ENCODE measurements at regions not wholly inside any gene's neighbourhood (a gene's known extent, or its start where the extent isn't known, plus 50 kb on each side); places are given as distances from the start of the nearest gene placed in this dataset.

- H3K9me3 ChIP-seq (ENCODE audit: control insufficient read depth in 4 of 4, low read length in 3 of 4) = no peaks in the 10 kb centered on the region
- H3K4me1 ChIP-seq (ENCODE audit: control insufficient read depth in 4 of 4, insufficient read depth in 4 of 4, low read length in 3 of 4) = no peaks in the 10 kb centered on the region
- TF ChIP-seq ZBTB33 (IDR thresholded peaks at IDR 0.05) (no peak), REST (IDR thresholded peaks at IDR 0.05) (no peak), SP1 (IDR thresholded peaks at IDR 0.05) (no peak), MAX (IDR thresholded peaks at IDR 0.05) (no peak)
- H3K27me3 ChIP-seq (ENCODE audit: control insufficient read depth in 4 of 4, insufficient read depth in 4 of 4, low read length in 3 of 4) = no peaks in the 10 kb centered on the region
- H3K4me3 ChIP-seq (ENCODE audit: low read depth in 1 of 3, low read length in 3 of 3) = no peak overlapping the region
- H3K27ac ChIP-seq (ENCODE audit: low read depth in 1 of 2, low read length in 2 of 2) = no peak overlapping the region
- no peak for DNase-seq (ENCODE audit: low spot score)
- 87% methylated on average over 16 of the region's 16 CpGs for WGBS
- no peak overlapping the region for H3K9ac ChIP-seq (ENCODE audit: low read depth in 1 of 2, low read length in 2 of 2)
- H3K36me3 ChIP-seq (ENCODE audit: control insufficient read depth in 4 of 4, insufficient read depth in 3 of 4, low read depth in 1 of 4, low read length in 3 of 4) = no peaks in the 10 kb centered on the region
Observed at GRCh38 chr7:69438584-69439412, 159.5 kb upstream of the AUTS2 start.

DNA sequence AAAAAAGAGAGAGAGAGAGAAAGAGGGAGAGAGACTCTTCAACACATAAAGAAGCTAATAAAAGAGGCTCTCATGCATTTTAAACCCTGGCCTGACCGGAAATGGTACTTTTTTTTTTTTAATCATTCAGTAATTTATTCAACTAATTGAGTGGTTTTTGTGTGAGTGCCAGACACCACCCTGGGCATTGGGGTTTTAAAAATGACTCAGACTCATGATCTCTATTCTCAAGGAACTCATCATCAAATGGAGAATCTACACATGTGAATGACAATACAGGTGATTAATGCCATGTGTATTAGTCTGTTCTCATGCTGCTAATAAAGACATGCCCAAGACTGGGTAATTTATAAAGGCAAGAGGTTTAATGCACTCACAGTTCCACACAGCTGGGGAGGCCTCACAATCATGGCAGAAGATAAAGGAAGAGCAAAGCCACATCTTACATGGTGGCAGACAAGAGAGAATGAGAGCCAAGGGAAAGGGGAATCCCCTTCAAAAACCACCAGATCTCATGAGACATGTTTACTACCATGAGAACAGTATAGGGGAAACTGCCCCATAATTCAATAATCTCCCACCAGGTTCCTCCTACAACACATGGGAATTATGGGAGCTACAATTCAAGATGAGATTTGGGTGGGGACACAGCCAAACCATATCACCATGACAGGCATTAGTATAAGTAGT lies 158.5 kb upstream of the AUTS2 start:
- no peak overlapping the region for H3K27ac ChIP-seq (ENCODE audit: low read depth in 1 of 2, low read length in 2 of 2)
- H3K36me3 ChIP-seq (ENCODE audit: control insufficient read depth in 4 of 4, insufficient read depth in 3 of 4, low read depth in 1 of 4, low read length in 3 of 4) = no peaks in the 10 kb centered on the region
- WGBS = 93% methylated on average over 1 of the region's 1 CpG
- H3K4me3 ChIP-seq (ENCODE audit: low read depth in 1 of 3, low read length in 3 of 3) = no peak overlapping the region
- DNase-seq (ENCODE audit: low spot score) = no peak
- H3K4me1 ChIP-seq (ENCODE audit: control insufficient read depth in 4 of 4, insufficient read depth in 4 of 4, low read length in 3 of 4) = no peaks in the 10 kb centered on the region
- TF ChIP-seq FOXA2 (IDR thresholded peaks at IDR 0.05) = no peak
- no peak for TF ChIP-seq MAX (IDR thresholded peaks at IDR 0.05)
- TF ChIP-seq GABPA (IDR thresholded peaks at IDR 0.05 in 1 of 2, conservative IDR thresholded peaks at IDR 0.05 in 1 of 2) = no peak
- no peak for TF ChIP-seq HNF4A (conservative IDR thresholded peaks at IDR 0.05)
- TF ChIP-seq JUND (IDR thresholded peaks at IDR 0.05) = no peak
- no peak for TF ChIP-seq TAF1 (conservative IDR thresholded peaks at IDR 0.05)
- no peak for TF ChIP-seq HNF4G (IDR thresholded peaks at IDR 0.05)
- TF ChIP-seq REST (IDR thresholded peaks at IDR 0.05) = no peak
- TF ChIP-seq NR2F2 (IDR thresholded peaks at IDR 0.05) = no peak
- TF ChIP-seq ZBTB33 (IDR thresholded peaks at IDR 0.05) = no peak
- TF ChIP-seq RXRA (IDR thresholded peaks at IDR 0.05) = no peak
- no peak for TF ChIP-seq RAD21 (IDR thresholded peaks at IDR 0.05)
- TF ChIP-seq YY1 (IDR thresholded peaks at IDR 0.05) = no peak
- no peak for TF ChIP-seq EGR1 (IDR thresholded peaks at IDR 0.05; ENCODE audit: low read depth in 2 of 2)
- no peak for TF ChIP-seq SP1 (IDR thresholded peaks at IDR 0.05)
- H3K9me3 ChIP-seq (ENCODE audit: control insufficient read depth in 4 of 4, low read length in 3 of 4) = no peaks in the 10 kb centered on the region
- no peaks in the 10 kb centered on the region for H3K27me3 ChIP-seq (ENCODE audit: control insufficient read depth in 4 of 4, insufficient read depth in 4 of 4, low read length in 3 of 4)
- H3K9ac ChIP-seq (ENCODE audit: low read depth in 1 of 2, low read length in 2 of 2) = no peak overlapping the region
